ENCODE measurements at regions not wholly inside any gene's neighbourhood (a gene's known extent, or its start where the extent isn't known, plus 50 kb on each side); places are given as distances from the start of the nearest gene placed in this dataset.

DNA sequence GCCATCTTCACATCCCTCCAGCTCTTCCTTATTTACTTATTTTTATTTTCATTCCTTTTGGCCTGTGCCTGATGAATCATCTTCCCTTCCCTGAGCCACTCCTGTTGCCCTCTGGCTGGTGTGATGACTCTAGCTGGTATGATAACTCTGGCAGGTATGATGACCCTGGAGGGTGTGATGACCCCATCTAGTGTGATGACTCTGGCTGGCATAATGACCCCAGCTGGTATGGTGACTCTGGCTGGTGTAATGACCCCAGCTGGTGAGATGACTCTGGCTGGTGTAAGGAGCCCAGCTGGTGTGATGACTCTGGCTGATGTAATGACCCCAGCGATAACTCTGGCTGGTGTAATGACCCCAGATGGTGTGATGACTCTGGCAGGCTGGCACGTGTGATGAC lies 426.8 kb downstream of the QKI start:
- intact Hi-C loops (cut with micrococcal nuclease), result no loop called here
- H3K9ac ChIP-seq (ENCODE audit: low read length), result no peak overlapping the region
- H4K20me1 ChIP-seq (ENCODE audit: insufficient read depth), result no peaks in the 10 kb centered on the region
- no peak overlapping the region for H2AFZ ChIP-seq (ENCODE audit: low read depth, low read length, poor library complexity, severe bottlenecking)
- H3K27ac ChIP-seq (ENCODE audit: low read depth, low read length), result no peak overlapping the region
- CTCF ChIA-PET, result no interaction called here
- no peaks in the 10 kb centered on the region for H3K4me1 ChIP-seq (ENCODE audit: control insufficient read depth in 1 of 2, insufficient read depth in 2 of 2, low read length in 2 of 2)
- H3K79me2 ChIP-seq (ENCODE audit: insufficient read depth, low read length), result no peaks in the 10 kb centered on the region
- TF ChIP-seq, protein P1, sequence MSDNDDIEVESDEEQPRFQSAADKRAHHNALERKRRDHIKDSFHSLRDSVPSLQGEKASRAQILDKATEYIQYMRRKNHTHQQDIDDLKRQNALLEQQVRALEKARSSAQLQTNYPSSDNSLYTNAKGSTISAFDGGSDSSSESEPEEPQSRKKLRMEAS (IDR thresholded peaks at IDR 0.05), result no peak
- TF ChIP-seq POLR2A (IDR thresholded peaks at IDR 0.05; ENCODE audit: borderline replicate concordance, extremely low read depth, insufficient read depth, insufficient read length), result no peak
- TF ChIP-seq, protein P2, sequence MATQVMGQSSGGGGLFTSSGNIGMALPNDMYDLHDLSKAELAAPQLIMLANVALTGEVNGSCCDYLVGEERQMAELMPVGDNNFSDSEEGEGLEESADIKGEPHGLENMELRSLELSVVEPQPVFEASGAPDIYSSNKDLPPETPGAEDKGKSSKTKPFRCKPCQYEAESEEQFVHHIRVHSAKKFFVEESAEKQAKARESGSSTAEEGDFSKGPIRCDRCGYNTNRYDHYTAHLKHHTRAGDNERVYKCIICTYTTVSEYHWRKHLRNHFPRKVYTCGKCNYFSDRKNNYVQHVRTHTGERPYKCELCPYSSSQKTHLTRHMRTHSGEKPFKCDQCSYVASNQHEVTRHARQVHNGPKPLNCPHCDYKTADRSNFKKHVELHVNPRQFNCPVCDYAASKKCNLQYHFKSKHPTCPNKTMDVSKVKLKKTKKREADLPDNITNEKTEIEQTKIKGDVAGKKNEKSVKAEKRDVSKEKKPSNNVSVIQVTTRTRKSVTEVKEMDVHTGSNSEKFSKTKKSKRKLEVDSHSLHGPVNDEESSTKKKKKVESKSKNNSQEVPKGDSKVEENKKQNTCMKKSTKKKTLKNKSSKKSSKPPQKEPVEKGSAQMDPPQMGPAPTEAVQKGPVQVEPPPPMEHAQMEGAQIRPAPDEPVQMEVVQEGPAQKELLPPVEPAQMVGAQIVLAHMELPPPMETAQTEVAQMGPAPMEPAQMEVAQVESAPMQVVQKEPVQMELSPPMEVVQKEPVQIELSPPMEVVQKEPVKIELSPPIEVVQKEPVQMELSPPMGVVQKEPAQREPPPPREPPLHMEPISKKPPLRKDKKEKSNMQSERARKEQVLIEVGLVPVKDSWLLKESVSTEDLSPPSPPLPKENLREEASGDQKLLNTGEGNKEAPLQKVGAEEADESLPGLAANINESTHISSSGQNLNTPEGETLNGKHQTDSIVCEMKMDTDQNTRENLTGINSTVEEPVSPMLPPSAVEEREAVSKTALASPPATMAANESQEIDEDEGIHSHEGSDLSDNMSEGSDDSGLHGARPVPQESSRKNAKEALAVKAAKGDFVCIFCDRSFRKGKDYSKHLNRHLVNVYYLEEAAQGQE (IDR thresholded peaks at IDR 0.05; ENCODE audit: low read depth), result no peak
- no peak for TF ChIP-seq SRF (IDR thresholded peaks at IDR 0.05; ENCODE audit: low read depth)
- TF ChIP-seq YY1 (IDR thresholded peaks at IDR 0.05; ENCODE audit: extremely low read depth, insufficient replicate concordance, low read depth, low read length), result no peak
- no peak for TF ChIP-seq SIN3A (IDR thresholded peaks at IDR 0.05; ENCODE audit: low read depth)
- no peak for TF ChIP-seq EZH2phosphoT487 (IDR thresholded peaks at IDR 0.05; ENCODE audit: borderline replicate concordance)
- TF ChIP-seq ZNF274 (IDR thresholded peaks at IDR 0.05; ENCODE audit: low read depth, low read length), result no peak
- no peak for TF ChIP-seq ZFX (IDR thresholded peaks at IDR 0.05)
- TF ChIP-seq, protein P3, sequence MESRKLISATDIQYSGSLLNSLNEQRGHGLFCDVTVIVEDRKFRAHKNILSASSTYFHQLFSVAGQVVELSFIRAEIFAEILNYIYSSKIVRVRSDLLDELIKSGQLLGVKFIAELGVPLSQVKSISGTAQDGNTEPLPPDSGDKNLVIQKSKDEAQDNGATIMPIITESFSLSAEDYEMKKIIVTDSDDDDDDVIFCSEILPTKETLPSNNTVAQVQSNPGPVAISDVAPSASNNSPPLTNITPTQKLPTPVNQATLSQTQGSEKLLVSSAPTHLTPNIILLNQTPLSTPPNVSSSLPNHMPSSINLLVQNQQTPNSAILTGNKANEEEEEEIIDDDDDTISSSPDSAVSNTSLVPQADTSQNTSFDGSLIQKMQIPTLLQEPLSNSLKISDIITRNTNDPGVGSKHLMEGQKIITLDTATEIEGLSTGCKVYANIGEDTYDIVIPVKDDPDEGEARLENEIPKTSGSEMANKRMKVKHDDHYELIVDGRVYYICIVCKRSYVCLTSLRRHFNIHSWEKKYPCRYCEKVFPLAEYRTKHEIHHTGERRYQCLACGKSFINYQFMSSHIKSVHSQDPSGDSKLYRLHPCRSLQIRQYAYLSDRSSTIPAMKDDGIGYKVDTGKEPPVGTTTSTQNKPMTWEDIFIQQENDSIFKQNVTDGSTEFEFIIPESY (IDR thresholded peaks at IDR 0.05; ENCODE audit: extremely low read depth, insufficient replicate concordance, low read length), result no peak
- no peak for TF ChIP-seq EGR1 (IDR thresholded peaks at IDR 0.05; ENCODE audit: low read depth)
- no peak for TF ChIP-seq ELF1 (IDR thresholded peaks at IDR 0.05; ENCODE audit: borderline replicate concordance, low read depth)
- TF ChIP-seq, protein P4, sequence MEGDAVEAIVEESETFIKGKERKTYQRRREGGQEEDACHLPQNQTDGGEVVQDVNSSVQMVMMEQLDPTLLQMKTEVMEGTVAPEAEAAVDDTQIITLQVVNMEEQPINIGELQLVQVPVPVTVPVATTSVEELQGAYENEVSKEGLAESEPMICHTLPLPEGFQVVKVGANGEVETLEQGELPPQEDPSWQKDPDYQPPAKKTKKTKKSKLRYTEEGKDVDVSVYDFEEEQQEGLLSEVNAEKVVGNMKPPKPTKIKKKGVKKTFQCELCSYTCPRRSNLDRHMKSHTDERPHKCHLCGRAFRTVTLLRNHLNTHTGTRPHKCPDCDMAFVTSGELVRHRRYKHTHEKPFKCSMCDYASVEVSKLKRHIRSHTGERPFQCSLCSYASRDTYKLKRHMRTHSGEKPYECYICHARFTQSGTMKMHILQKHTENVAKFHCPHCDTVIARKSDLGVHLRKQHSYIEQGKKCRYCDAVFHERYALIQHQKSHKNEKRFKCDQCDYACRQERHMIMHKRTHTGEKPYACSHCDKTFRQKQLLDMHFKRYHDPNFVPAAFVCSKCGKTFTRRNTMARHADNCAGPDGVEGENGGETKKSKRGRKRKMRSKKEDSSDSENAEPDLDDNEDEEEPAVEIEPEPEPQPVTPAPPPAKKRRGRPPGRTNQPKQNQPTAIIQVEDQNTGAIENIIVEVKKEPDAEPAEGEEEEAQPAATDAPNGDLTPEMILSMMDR (IDR thresholded peaks at IDR 0.05 in 2 of 3, conservative IDR thresholded peaks at IDR 0.05 in 1 of 3; ENCODE audit: borderline replicate concordance in 1 of 3, insufficient read depth in 1 of 3, low read depth in 2 of 3, low read length in 2 of 3), result no peak
- no peak for TF ChIP-seq POLR2AphosphoS5 (IDR thresholded peaks at IDR 0.05; ENCODE audit: low read depth, low read length)
- no peak for TF ChIP-seq CEBPB (IDR thresholded peaks at IDR 0.05; ENCODE audit: low read depth)
- TF ChIP-seq EZH2 (IDR thresholded peaks at IDR 0.05), result no peak
- no peak for TF ChIP-seq SP1 (IDR thresholded peaks at IDR 0.05; ENCODE audit: low read depth)
- H3K9me3 ChIP-seq (ENCODE audit: control insufficient read depth in 1 of 2, insufficient read depth in 1 of 2, low read depth in 1 of 2, low read length in 2 of 2), result peaks cover 0 to 6% of the 10 kb centered on the region in 2 experiments; a peak in 1 of 4 replicates
- RAD21 ChIA-PET (ENCODE audit: low non-redundant PET in 1 of 2, low total read pairs in 2 of 2, uncharacterized antibody in 2 of 2, unreplicated experiment in 2 of 2), result no interaction called here
- H3K4me2 ChIP-seq (ENCODE audit: low read length), result no peak overlapping the region
- POLR2A ChIA-PET, result no interaction called here
- BruUV-seq (replicated peaks), result no TSS peak
- H3K36me3 ChIP-seq (ENCODE audit: control insufficient read depth in 1 of 2, insufficient read depth in 2 of 2, low read length in 2 of 2), result no peaks in the 10 kb centered on the region
- no peaks in the 10 kb centered on the region for H3K27me3 ChIP-seq (ENCODE audit: insufficient read depth, low read length)
- no peaks in the 10 kb centered on the region for H3K9me2 ChIP-seq (ENCODE audit: insufficient read depth)
- ATAC-seq, result no peak
- no peak for DNase-seq (ENCODE audit: low read depth, low spot score)
- H3K4me3 ChIP-seq (replicated peaks in 1 of 2; ENCODE audit: low read depth in 1 of 2, low read length in 2 of 2), result no peak overlapping the region
